ENCODE measurements at regions not wholly inside any gene's neighbourhood (a gene's known extent, or its start where the extent isn't known, plus 50 kb on each side); places are given as distances from the start of the nearest gene placed in this dataset.

DNA sequence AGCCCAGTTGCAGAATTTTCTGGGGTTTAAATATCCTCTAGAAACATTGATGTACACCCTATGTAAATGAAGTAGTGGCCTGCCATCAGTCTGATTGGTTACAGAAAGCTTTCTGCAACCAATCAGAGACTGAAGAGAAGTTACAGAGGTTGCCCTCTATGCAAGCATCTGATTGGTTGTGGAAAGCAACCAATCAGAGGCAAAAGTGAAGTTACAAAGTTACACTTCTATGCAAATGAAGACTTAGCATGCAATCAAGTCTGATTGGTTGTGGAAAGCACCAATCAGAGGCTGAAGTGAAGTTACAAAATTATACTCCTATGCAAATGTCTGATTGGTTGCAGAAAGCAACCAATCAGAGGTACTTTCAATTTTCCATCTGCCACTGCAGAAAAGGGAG lies 51.9 kb upstream of the USP9X start:
- TF ChIP-seq CTCF (optimal IDR thresholded peaks at IDR 0.05 in 1 of 3, IDR thresholded peaks at IDR 0.05 in 1 of 3, conservative IDR thresholded peaks at IDR 0.05 in 1 of 3; ENCODE audit: extremely low read depth in 1 of 3, insufficient read depth in 2 of 3, low read length in 3 of 3): no peak
- TF ChIP-seq EZH2 (IDR thresholded peaks at IDR 0.05; ENCODE audit: low read length): no peak

Measured in keratinocyte (primary cell).